ENCODE measurements at regions not wholly inside any gene's neighbourhood (a gene's known extent, or its start where the extent isn't known, plus 50 kb on each side); places are given as distances from the start of the nearest gene placed in this dataset.

DNA sequence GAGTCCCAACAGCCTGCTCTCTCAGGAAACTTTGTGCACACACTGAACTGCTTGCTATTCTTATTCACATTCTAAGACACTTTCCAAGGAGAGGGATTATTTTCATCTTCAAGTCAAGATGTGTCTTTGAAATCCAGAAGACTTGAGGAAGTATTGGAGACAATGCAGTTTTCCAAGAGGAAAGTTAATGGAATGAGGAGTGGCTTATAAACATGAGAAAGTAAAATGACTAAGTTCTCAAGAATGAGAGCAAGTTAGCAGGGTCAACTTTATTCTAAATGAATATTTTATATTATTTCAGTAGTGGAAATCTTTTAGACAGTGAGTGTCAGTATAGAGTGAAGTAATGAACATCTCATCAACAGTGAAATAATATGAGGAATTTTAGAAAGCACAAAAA is 1239.3 kb downstream of the MRPL39 start:
- Histone ChIP-seq H3K4me3 (ENCODE audit: low read depth in 1 of 3, low read length in 3 of 3) (no peak overlapping the region), H3K27ac (ENCODE audit: low read depth in 1 of 2, low read length in 2 of 2) (no peak overlapping the region), H3K36me3 (ENCODE audit: control insufficient read depth in 4 of 4, insufficient read depth in 3 of 4, low read depth in 1 of 4, low read length in 3 of 4) (no peaks in the 10 kb centered on the region), H3K9me3 (ENCODE audit: control insufficient read depth in 4 of 4, low read length in 3 of 4) (no peaks in the 10 kb centered on the region), H3K27me3 (ENCODE audit: control insufficient read depth in 4 of 4, insufficient read depth in 4 of 4, low read length in 3 of 4) (no peaks in the 10 kb centered on the region), H3K9ac (ENCODE audit: low read depth in 1 of 2, low read length in 2 of 2) (no peak overlapping the region), H3K4me1 (ENCODE audit: control insufficient read depth in 4 of 4, insufficient read depth in 4 of 4, low read length in 3 of 4) (no peaks in the 10 kb centered on the region)
- no peak for TF ChIP-seq RXRA (IDR thresholded peaks at IDR 0.05)
- no peak for TF ChIP-seq GABPA (IDR thresholded peaks at IDR 0.05 in 1 of 2, conservative IDR thresholded peaks at IDR 0.05 in 1 of 2)
- TF ChIP-seq SP1 (IDR thresholded peaks at IDR 0.05), result no peak
- TF ChIP-seq HNF4G (IDR thresholded peaks at IDR 0.05), result no peak
- TF ChIP-seq EGR1 (IDR thresholded peaks at IDR 0.05; ENCODE audit: low read depth in 2 of 2), result no peak
- TF ChIP-seq, protein P1, sequence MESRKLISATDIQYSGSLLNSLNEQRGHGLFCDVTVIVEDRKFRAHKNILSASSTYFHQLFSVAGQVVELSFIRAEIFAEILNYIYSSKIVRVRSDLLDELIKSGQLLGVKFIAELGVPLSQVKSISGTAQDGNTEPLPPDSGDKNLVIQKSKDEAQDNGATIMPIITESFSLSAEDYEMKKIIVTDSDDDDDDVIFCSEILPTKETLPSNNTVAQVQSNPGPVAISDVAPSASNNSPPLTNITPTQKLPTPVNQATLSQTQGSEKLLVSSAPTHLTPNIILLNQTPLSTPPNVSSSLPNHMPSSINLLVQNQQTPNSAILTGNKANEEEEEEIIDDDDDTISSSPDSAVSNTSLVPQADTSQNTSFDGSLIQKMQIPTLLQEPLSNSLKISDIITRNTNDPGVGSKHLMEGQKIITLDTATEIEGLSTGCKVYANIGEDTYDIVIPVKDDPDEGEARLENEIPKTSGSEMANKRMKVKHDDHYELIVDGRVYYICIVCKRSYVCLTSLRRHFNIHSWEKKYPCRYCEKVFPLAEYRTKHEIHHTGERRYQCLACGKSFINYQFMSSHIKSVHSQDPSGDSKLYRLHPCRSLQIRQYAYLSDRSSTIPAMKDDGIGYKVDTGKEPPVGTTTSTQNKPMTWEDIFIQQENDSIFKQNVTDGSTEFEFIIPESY (IDR thresholded peaks at IDR 0.05), result no peak
- TF ChIP-seq, protein P2, sequence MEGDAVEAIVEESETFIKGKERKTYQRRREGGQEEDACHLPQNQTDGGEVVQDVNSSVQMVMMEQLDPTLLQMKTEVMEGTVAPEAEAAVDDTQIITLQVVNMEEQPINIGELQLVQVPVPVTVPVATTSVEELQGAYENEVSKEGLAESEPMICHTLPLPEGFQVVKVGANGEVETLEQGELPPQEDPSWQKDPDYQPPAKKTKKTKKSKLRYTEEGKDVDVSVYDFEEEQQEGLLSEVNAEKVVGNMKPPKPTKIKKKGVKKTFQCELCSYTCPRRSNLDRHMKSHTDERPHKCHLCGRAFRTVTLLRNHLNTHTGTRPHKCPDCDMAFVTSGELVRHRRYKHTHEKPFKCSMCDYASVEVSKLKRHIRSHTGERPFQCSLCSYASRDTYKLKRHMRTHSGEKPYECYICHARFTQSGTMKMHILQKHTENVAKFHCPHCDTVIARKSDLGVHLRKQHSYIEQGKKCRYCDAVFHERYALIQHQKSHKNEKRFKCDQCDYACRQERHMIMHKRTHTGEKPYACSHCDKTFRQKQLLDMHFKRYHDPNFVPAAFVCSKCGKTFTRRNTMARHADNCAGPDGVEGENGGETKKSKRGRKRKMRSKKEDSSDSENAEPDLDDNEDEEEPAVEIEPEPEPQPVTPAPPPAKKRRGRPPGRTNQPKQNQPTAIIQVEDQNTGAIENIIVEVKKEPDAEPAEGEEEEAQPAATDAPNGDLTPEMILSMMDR (IDR thresholded peaks at IDR 0.05; ENCODE audit: low read depth, low read length, missing input control), result no peak
- no peak for TF ChIP-seq HNF4A (conservative IDR thresholded peaks at IDR 0.05)
- TF ChIP-seq FOXA1 (IDR thresholded peaks at IDR 0.05), result no peak
- TF ChIP-seq RAD21 (IDR thresholded peaks at IDR 0.05), result no peak
- no peak for DNase-seq (ENCODE audit: low spot score)

- no peak overlapping the region for H3K27ac ChIP-seq (ENCODE audit: low read depth in 1 of 2, low read length in 2 of 2)
- no peak for TF ChIP-seq FOXA1 (IDR thresholded peaks at IDR 0.05)
- TF ChIP-seq HNF4G (IDR thresholded peaks at IDR 0.05), result no peak
- no peak for TF ChIP-seq JUND (IDR thresholded peaks at IDR 0.05)
- TF ChIP-seq ATF3 (IDR thresholded peaks at IDR 0.05), result no peak
- no peak for TF ChIP-seq EGR1 (IDR thresholded peaks at IDR 0.05; ENCODE audit: low read depth in 2 of 2)
- no peak for TF ChIP-seq RAD21 (IDR thresholded peaks at IDR 0.05)
- TF ChIP-seq, protein P1 (IDR thresholded peaks at IDR 0.05), result no peak
- TF ChIP-seq HNF4A (conservative IDR thresholded peaks at IDR 0.05), result no peak
- TF ChIP-seq, protein P2 (IDR thresholded peaks at IDR 0.05; ENCODE audit: low read depth, low read length, missing input control), result no peak
- no peak for TF ChIP-seq YY1 (IDR thresholded peaks at IDR 0.05)
- no peak for TF ChIP-seq RXRA (IDR thresholded peaks at IDR 0.05)
- TF ChIP-seq TAF1 (conservative IDR thresholded peaks at IDR 0.05), result no peak
- TF ChIP-seq MAX (IDR thresholded peaks at IDR 0.05), result no peak
- no peak for TF ChIP-seq REST (IDR thresholded peaks at IDR 0.05)
- no peak for TF ChIP-seq NR2F2 (IDR thresholded peaks at IDR 0.05)
- peaks cover 0 to 3% (median 0%) of the 10 kb centered on the region in 4 donors for H3K9me3 ChIP-seq (ENCODE audit: control insufficient read depth in 4 of 4, low read length in 3 of 4)
- no peak overlapping the region for H3K4me3 ChIP-seq (ENCODE audit: low read depth in 1 of 3, low read length in 3 of 3)
- 81% methylated on average over 7 of the region's 7 CpGs for WGBS
- H3K4me1 ChIP-seq (ENCODE audit: control insufficient read depth in 4 of 4, insufficient read depth in 4 of 4, low read length in 3 of 4), result no peaks in the 10 kb centered on the region
- H3K27me3 ChIP-seq (ENCODE audit: control insufficient read depth in 4 of 4, insufficient read depth in 4 of 4, low read length in 3 of 4), result no peaks in the 10 kb centered on the region
- H3K9ac ChIP-seq (ENCODE audit: low read depth in 1 of 2, low read length in 2 of 2), result no peak overlapping the region
- no peaks in the 10 kb centered on the region for H3K36me3 ChIP-seq (ENCODE audit: control insufficient read depth in 4 of 4, insufficient read depth in 3 of 4, low read depth in 1 of 4, low read length in 3 of 4)
- DNase-seq (ENCODE audit: low spot score), result no peak
These were observed 1253.8 kb downstream of the MRPL39 start for GRCh38 chr21:24353492-24353891.
